Adrenal gland (tissue), 5 donors: ENCODE measurements at regions not wholly inside any gene's neighbourhood (a gene's known extent, or its start where the extent isn't known, plus 50 kb on each side); places are given as distances from the start of the nearest gene placed in this dataset.

Source experiments
- POLR2A ChIP-seq, 2 donors: fragments of 450-650 bp; IDR thresholded peaks; one replicate each; pipeline ENCODE4 v1.6.1; 2017; ENCODE audit warnings: antibody characterized with exemption in 2 of 2, mild to moderate bottlenecking in 2 of 2, moderate library complexity in 1 of 2
- TF ChIP-seq, protein P1 (sequence below), 6 experiments: fragments of 450-650 bp in 4 of 6; fragments of 200-600 bp in 2 of 6; sonication (generic) in 1 of 6; IDR thresholded peaks; 1 replicate in 5 of 6; 2 replicates in 1 of 6; pipeline versions ENCODE4 v1.5.1 to v1.8.0; 2016 to 2021; ENCODE audit warnings: antibody characterized with exemption in 6 of 6, mild to moderate bottlenecking in 2 of 6, moderate library complexity in 1 of 6
- donor health status: DM: no; HTN: no; CAD: no.

DNA sequence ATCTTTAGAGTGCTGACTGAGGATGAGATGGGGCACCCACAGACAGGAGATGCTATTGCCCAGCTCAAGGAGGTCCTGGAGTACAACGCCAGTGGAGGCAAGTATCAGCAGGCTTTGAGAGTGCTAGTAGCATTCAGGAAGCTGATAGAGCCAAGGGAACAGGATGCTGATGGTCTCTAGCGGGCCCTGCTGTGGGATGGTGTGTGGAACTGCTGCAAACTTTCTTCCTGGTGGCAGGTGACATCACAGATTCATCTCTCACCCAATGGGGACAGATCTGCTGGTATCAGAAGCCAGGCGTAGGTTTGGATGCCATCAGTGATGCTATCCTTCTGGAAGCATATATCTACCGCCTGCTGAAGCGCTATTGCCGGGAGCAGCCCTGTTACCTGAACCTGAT, 609.8 kb upstream of the NCAM2 start:
- TF ChIP-seq, protein P1, sequence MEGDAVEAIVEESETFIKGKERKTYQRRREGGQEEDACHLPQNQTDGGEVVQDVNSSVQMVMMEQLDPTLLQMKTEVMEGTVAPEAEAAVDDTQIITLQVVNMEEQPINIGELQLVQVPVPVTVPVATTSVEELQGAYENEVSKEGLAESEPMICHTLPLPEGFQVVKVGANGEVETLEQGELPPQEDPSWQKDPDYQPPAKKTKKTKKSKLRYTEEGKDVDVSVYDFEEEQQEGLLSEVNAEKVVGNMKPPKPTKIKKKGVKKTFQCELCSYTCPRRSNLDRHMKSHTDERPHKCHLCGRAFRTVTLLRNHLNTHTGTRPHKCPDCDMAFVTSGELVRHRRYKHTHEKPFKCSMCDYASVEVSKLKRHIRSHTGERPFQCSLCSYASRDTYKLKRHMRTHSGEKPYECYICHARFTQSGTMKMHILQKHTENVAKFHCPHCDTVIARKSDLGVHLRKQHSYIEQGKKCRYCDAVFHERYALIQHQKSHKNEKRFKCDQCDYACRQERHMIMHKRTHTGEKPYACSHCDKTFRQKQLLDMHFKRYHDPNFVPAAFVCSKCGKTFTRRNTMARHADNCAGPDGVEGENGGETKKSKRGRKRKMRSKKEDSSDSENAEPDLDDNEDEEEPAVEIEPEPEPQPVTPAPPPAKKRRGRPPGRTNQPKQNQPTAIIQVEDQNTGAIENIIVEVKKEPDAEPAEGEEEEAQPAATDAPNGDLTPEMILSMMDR (IDR thresholded peaks at IDR 0.05), result no peak
- no peak for TF ChIP-seq POLR2A (IDR thresholded peaks at IDR 0.05)
